Fibroblast of upper back skin (primary cell): ENCODE measurements at regions not wholly inside any gene's neighbourhood (a gene's known extent, or its start where the extent isn't known, plus 50 kb on each side); places are given as distances from the start of the nearest gene placed in this dataset.

Experiments
- DNase-seq: peaks from one replicate; pipeline ENCODE4 v3.0.0-alpha.2; 2013

GRCh38 chr1:106646816-106647215 lies 409.7 kb upstream of the PRMT6 start:
- DNase-seq: no peak

- peak; percentile 10 for DNase-seq
Measured at GRCh38 chr1:106651028-106651762, 405.3 kb upstream of the PRMT6 start.

GRCh38 chr1:106659490-106660244 lies 396.8 kb upstream of the PRMT6 start:
- DNase-seq: no peak

- DNase-seq: no peak
Measured at GRCh38 chr1:106675558-106675957, 380.9 kb upstream of the PRMT6 start.

GRCh38 chr1:106676021-106676420 lies 380.5 kb upstream of the PRMT6 start:
- peak; percentile 86 for DNase-seq

- DNase-seq: no peak
Measured at GRCh38 chr1:106677181-106677580, 379.3 kb upstream of the PRMT6 start.

- no peak for DNase-seq
Measured at GRCh38 chr1:106677721-106678120, 378.8 kb upstream of the PRMT6 start.

- peak; percentile 78 for DNase-seq
Measured at GRCh38 chr1:106678279-106679050, 378.0 kb upstream of the PRMT6 start.

GRCh38 chr1:106680216-106680615 lies 376.3 kb upstream of the PRMT6 start:
- DNase-seq: no peak

GRCh38 chr1:106680776-106681344 lies 375.6 kb upstream of the PRMT6 start:
- no peak for DNase-seq

- DNase-seq: no peak
Measured at GRCh38 chr1:106681939-106682522, 374.4 kb upstream of the PRMT6 start.

GRCh38 chr1:106688446-106688845 lies 368.0 kb upstream of the PRMT6 start:
- no peak for DNase-seq

- peak; percentile 38 for DNase-seq
Measured at GRCh38 chr1:106698660-106699059, 357.8 kb upstream of the PRMT6 start.

- peak; percentile 71 for DNase-seq
Measured at GRCh38 chr1:106699433-106699832, 357.0 kb upstream of the PRMT6 start.

GRCh38 chr1:106700211-106700610 lies 356.3 kb upstream of the PRMT6 start:
- peak; percentile 95 for DNase-seq

- no peak for DNase-seq
Measured at GRCh38 chr1:106705971-106706370, 350.5 kb upstream of the PRMT6 start.

- peak; percentile 66 for DNase-seq
Measured at GRCh38 chr1:106717591-106717990, 338.9 kb upstream of the PRMT6 start.

GRCh38 chr1:106721790-106722189 lies 334.7 kb upstream of the PRMT6 start:
- DNase-seq: no peak

- DNase-seq: no peak
Measured at GRCh38 chr1:106722466-106722865, 334.0 kb upstream of the PRMT6 start.

GRCh38 chr1:106727171-106727570 lies 329.3 kb upstream of the PRMT6 start:
- peak; percentile 3 for DNase-seq

- no peak for DNase-seq
Measured at GRCh38 chr1:106746448-106747085, 309.9 kb upstream of the PRMT6 start.

- DNase-seq: no peak
Measured at GRCh38 chr1:106747232-106747631, 309.2 kb upstream of the PRMT6 start.
